ENCODE measurements at regions not wholly inside any gene's neighbourhood (a gene's known extent, or its start where the extent isn't known, plus 50 kb on each side); places are given as distances from the start of the nearest gene placed in this dataset.

DNA sequence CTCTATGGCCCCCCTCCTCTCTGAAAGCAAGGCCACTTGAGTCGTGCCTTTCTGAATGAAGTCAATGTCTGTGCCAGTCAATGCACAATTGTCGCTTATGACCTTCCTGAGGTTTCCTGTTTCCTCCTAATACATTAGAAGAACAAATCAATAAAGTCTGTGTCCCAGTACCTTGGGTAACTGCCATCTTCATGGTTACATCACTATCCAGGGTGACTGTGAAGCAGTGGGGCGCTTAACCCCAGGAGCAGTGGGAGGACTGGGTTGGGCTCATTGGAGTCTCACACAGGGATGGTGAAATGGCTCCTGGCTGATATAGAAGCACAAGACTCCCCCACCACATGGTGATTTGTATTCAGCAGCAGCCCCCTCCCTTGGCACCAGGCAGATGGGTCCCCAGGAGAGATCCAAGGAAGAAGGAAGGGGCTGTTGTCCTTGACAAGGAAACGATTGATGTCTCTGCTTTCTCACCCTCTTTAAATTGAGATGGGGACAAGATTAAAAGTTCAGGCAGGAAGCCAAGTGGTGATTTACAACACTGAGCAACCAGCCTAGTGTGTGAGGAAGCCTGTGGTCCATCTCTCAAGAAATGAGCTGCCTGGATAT is 261.9 kb upstream of the ZNF462 start:
- no peaks in the 10 kb centered on the region for H3K9me2 ChIP-seq (replicated peaks; ENCODE audit: insufficient read depth)
- no peaks in the 10 kb centered on the region for H3K9me3 ChIP-seq (ENCODE audit: low read depth)
- no peak overlapping the region for H3K27ac ChIP-seq
- H4K20me1 ChIP-seq (ENCODE audit: insufficient read depth, poor library complexity, severe bottlenecking) = no peaks in the 10 kb centered on the region
- DNase-seq (ENCODE audit: low spot score) = no peak
- H3K4me2 ChIP-seq = no peak overlapping the region
- no peaks in the 10 kb centered on the region for H3K79me2 ChIP-seq
- no peaks in the 10 kb centered on the region for H3K4me1 ChIP-seq (ENCODE audit: insufficient read depth)
- H3K36me3 ChIP-seq (replicated peaks; ENCODE audit: insufficient read depth, low read depth) = no peaks in the 10 kb centered on the region
- no peak overlapping the region for H3K4me3 ChIP-seq
- no peak overlapping the region for H2AFZ ChIP-seq
- WGBS (ENCODE audit: low lambda C conversion rate, missing lambda C conversion rate) = 91% methylated on average over 4 of the region's 4 CpGs
- no peak for TF ChIP-seq EZH2 (IDR thresholded peaks at IDR 0.05; ENCODE audit: borderline replicate concordance)
- TF ChIP-seq EZH2phosphoT487 (IDR thresholded peaks at IDR 0.05; ENCODE audit: low read depth, severe bottlenecking, unreplicated experiment) = no peak
- TF ChIP-seq, protein P1, sequence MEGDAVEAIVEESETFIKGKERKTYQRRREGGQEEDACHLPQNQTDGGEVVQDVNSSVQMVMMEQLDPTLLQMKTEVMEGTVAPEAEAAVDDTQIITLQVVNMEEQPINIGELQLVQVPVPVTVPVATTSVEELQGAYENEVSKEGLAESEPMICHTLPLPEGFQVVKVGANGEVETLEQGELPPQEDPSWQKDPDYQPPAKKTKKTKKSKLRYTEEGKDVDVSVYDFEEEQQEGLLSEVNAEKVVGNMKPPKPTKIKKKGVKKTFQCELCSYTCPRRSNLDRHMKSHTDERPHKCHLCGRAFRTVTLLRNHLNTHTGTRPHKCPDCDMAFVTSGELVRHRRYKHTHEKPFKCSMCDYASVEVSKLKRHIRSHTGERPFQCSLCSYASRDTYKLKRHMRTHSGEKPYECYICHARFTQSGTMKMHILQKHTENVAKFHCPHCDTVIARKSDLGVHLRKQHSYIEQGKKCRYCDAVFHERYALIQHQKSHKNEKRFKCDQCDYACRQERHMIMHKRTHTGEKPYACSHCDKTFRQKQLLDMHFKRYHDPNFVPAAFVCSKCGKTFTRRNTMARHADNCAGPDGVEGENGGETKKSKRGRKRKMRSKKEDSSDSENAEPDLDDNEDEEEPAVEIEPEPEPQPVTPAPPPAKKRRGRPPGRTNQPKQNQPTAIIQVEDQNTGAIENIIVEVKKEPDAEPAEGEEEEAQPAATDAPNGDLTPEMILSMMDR (IDR thresholded peaks at IDR 0.05; ENCODE audit: poor library complexity) = no peak
- no peaks in the 10 kb centered on the region for H3K27me3 ChIP-seq

DNA sequence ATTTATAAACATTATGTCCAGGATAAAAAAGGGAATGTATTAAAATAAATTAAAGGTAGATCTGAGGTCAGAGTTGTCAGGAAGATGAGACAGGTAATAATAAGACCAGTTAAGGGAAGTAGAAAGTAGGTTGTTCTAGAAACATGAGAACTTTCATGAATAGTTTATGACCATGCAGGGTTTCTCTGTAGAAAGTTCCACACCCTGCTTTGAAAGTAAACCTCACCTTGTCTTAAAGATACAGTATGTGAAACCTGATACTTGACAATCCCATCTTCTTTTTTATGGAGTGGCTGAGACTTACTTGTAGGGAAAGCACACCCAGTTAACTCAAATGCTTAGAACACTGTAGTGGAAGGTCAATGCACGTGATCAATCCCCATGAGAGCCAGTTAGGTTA is 260.6 kb upstream of the ZNF462 start:
- no peak overlapping the region for H2AFZ ChIP-seq
- H3K79me2 ChIP-seq = no peaks in the 10 kb centered on the region
- H4K20me1 ChIP-seq (ENCODE audit: insufficient read depth, poor library complexity, severe bottlenecking) = no peaks in the 10 kb centered on the region
- no peaks in the 10 kb centered on the region for H3K9me3 ChIP-seq (ENCODE audit: low read depth)
- 65% methylated on average over 1 of the region's 1 CpG for WGBS (ENCODE audit: low lambda C conversion rate, missing lambda C conversion rate)
- H3K27ac ChIP-seq = no peak overlapping the region
- no peak overlapping the region for H3K4me3 ChIP-seq
- no peaks in the 10 kb centered on the region for H3K4me1 ChIP-seq (ENCODE audit: insufficient read depth)
- no peaks in the 10 kb centered on the region for H3K27me3 ChIP-seq
- H3K36me3 ChIP-seq (replicated peaks; ENCODE audit: insufficient read depth, low read depth) = no peaks in the 10 kb centered on the region
- no peaks in the 10 kb centered on the region for H3K9me2 ChIP-seq (replicated peaks; ENCODE audit: insufficient read depth)
- H3K4me2 ChIP-seq = no peak overlapping the region
- TF ChIP-seq, protein P1 (IDR thresholded peaks at IDR 0.05; ENCODE audit: poor library complexity) = no peak
- TF ChIP-seq EZH2phosphoT487 (IDR thresholded peaks at IDR 0.05; ENCODE audit: low read depth, severe bottlenecking, unreplicated experiment) (no peak), EZH2 (IDR thresholded peaks at IDR 0.05; ENCODE audit: borderline replicate concordance) (no peak)
- no peak for DNase-seq (ENCODE audit: low spot score)

DNA sequence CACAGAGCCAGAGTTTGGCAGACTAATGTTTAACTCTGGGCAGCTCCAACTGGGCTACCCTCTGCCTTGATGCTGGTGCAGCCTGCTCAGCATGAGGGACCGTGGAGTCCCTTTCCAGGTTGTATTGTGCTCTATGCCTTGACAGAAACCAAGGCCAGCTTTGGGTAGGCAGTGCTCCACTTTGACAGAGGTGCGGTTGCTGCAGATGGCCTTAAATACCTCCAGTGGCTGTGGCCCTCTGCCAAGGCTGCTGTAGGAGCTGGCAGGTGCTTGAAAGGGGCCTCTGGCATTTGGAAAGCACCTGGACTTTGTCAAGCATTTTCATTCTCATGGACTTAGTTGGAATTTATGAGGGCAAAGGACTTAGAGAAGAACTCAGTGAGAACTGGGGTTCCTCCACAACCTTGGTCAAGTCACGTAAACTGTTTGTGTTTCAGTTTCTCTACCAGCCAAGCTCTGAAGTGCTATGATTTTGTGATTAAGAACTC is 249.7 kb upstream of the ZNF462 start:
- no peak overlapping the region for H3K4me2 ChIP-seq
- no peak overlapping the region for H3K4me3 ChIP-seq
- TF ChIP-seq EZH2phosphoT487 (IDR thresholded peaks at IDR 0.05; ENCODE audit: low read depth, severe bottlenecking, unreplicated experiment) (no peak), EZH2 (IDR thresholded peaks at IDR 0.05; ENCODE audit: borderline replicate concordance) (no peak)
- TF ChIP-seq, protein P1 (IDR thresholded peaks at IDR 0.05; ENCODE audit: poor library complexity) = no peak
- no peaks in the 10 kb centered on the region for H3K9me3 ChIP-seq (ENCODE audit: low read depth)
- WGBS (ENCODE audit: low lambda C conversion rate, missing lambda C conversion rate) = 77% methylated on average over 3 of the region's 3 CpGs
- no peaks in the 10 kb centered on the region for H3K9me2 ChIP-seq (replicated peaks; ENCODE audit: insufficient read depth)
- no peaks in the 10 kb centered on the region for H3K4me1 ChIP-seq (ENCODE audit: insufficient read depth)
- peaks cover 3% of the 10 kb centered on the region for H3K27me3 ChIP-seq
- H2AFZ ChIP-seq = no peak overlapping the region
- DNase-seq (ENCODE audit: low spot score) = peak; percentile 14
- no peak overlapping the region for H3K27ac ChIP-seq
- H3K36me3 ChIP-seq (replicated peaks; ENCODE audit: insufficient read depth, low read depth) = no peaks in the 10 kb centered on the region
- H3K79me2 ChIP-seq = no peaks in the 10 kb centered on the region
- H4K20me1 ChIP-seq (ENCODE audit: insufficient read depth, poor library complexity, severe bottlenecking) = no peaks in the 10 kb centered on the region

Data from hepatocyte (in vitro differentiated cells).